ENCODE measurements at regions not wholly inside any gene's neighbourhood (a gene's known extent, or its start where the extent isn't known, plus 50 kb on each side); places are given as distances from the start of the nearest gene placed in this dataset.

DNA sequence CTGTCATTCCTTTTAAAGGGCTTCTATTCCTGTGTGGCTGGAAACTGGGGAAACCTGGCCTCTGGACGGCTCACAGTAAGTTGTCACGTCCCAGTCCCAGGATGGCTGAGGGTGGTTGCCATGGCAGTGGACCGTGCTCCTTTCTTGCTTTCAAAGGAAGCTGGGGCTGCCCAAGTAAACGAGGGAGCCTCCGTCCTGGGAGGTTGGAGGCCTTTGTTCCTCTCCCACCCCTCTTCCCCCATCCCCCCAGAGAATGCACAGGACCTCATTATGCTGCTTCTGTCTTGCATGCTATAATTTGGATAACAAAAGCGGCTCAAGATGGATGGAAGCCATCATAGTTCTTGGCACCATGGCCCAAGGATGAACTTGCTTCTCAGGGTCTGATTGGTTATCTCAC, 325.5 kb upstream of the HS6ST1 start:
- TF ChIP-seq EZH2 (IDR thresholded peaks at IDR 0.05; ENCODE audit: low read length, missing control alignments): no peak
- TF ChIP-seq, protein P1, sequence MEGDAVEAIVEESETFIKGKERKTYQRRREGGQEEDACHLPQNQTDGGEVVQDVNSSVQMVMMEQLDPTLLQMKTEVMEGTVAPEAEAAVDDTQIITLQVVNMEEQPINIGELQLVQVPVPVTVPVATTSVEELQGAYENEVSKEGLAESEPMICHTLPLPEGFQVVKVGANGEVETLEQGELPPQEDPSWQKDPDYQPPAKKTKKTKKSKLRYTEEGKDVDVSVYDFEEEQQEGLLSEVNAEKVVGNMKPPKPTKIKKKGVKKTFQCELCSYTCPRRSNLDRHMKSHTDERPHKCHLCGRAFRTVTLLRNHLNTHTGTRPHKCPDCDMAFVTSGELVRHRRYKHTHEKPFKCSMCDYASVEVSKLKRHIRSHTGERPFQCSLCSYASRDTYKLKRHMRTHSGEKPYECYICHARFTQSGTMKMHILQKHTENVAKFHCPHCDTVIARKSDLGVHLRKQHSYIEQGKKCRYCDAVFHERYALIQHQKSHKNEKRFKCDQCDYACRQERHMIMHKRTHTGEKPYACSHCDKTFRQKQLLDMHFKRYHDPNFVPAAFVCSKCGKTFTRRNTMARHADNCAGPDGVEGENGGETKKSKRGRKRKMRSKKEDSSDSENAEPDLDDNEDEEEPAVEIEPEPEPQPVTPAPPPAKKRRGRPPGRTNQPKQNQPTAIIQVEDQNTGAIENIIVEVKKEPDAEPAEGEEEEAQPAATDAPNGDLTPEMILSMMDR (conservative IDR thresholded peaks at IDR 0.05 in 1 of 2, IDR thresholded peaks at IDR 0.05 in 1 of 2; ENCODE audit: low read depth in 1 of 2, low read length in 2 of 2): no peak
